ENCODE measurements at regions not wholly inside any gene's neighbourhood (a gene's known extent, or its start where the extent isn't known, plus 50 kb on each side); places are given as distances from the start of the nearest gene placed in this dataset.

DNA sequence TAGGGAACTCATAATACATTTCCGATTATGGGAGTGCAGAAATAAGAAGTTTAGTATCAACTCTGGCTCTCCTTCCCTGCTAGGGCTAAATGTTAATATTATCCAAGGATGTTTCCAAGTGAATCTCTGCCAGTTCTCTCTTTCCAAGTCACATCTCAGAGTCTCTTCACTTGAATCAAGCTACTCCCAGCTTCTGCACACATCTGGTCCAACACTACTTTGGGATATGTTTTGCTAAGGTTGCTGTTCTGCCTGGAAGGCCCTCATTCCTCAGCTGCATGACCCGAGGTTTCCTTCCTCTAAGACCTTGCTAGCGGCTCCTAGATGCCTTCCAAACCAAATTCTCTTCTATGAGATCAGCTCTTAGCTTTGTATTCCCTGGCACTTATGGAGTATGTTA is 331.8 kb downstream of the GJA1 start:
- TF ChIP-seq EZH2 (IDR thresholded peaks at IDR 0.05; ENCODE audit: insufficient read depth, poor library complexity, severe bottlenecking) = no peak
- TF ChIP-seq EZH2phosphoT487 (IDR thresholded peaks at IDR 0.05; ENCODE audit: insufficient read depth, low read depth) = no peak
